ENCODE measurements at regions not wholly inside any gene's neighbourhood (a gene's known extent, or its start where the extent isn't known, plus 50 kb on each side); places are given as distances from the start of the nearest gene placed in this dataset.
"Not testable (repeated sequence)": the region's sequence is repeated elsewhere in the genome, so short reads cannot be mapped to it uniquely, and the experiment has no call there.

DNA sequence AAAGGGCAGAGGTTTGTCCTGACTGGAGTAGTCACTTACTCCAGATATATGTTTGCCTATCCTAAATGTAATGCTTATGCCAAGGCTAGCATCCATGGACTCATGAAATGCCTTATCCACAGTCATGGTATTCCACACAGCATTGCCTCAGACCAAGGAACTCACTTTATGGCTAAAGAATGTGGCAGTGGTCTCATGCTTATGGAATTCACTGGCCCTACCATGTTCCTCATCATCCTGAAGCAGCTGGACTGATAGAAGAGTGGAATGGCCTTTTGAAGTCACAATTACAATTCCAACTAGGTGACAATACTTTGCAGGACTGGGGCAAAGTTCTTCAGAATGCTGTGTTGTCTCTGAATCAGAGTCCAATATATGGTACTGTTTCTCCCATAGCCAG is 1014.8 kb downstream of the RAPGEF2 start:
- Histone ChIP-seq H4K20me1 (ENCODE audit: insufficient read depth, low read length) (no peaks in the 10 kb centered on the region), H3K9me2 (replicated peaks; ENCODE audit: insufficient read depth, low read length) (no peaks in the 10 kb centered on the region), H3K36me3 (replicated peaks; ENCODE audit: insufficient read depth, low read length) (no peaks in the 10 kb centered on the region), H3F3A (ENCODE audit: insufficient read depth, low read length) (no peaks in the 10 kb centered on the region), H3K27me3 (replicated peaks; ENCODE audit: insufficient read depth, low read length) (no peaks in the 10 kb centered on the region), H3K27ac (ENCODE audit: low read length) (no peak overlapping the region), H3K9me3 (replicated peaks; ENCODE audit: insufficient read depth, low read length) (no peaks in the 10 kb centered on the region), H3K79me2 (ENCODE audit: low read length) (no peaks in the 10 kb centered on the region), H3K4me3 (ENCODE audit: low read length) (no peak overlapping the region), H3K4me1 (ENCODE audit: low read length) (no peaks in the 10 kb centered on the region), H3K9ac (ENCODE audit: low read length) (no peak overlapping the region), H3K4me2 (ENCODE audit: low read depth, low read length) (no peak overlapping the region), H2AFZ (ENCODE audit: low read length) (no peak overlapping the region)
- DNase-seq, result no peak
- TF ChIP-seq EZH2phosphoT487 (IDR thresholded peaks at IDR 0.05; ENCODE audit: low read length) (no peak), EZH2 (optimal IDR thresholded peaks at IDR 0.05; ENCODE audit: low read depth, low read length) (no peak)
- TF ChIP-seq, protein P1, sequence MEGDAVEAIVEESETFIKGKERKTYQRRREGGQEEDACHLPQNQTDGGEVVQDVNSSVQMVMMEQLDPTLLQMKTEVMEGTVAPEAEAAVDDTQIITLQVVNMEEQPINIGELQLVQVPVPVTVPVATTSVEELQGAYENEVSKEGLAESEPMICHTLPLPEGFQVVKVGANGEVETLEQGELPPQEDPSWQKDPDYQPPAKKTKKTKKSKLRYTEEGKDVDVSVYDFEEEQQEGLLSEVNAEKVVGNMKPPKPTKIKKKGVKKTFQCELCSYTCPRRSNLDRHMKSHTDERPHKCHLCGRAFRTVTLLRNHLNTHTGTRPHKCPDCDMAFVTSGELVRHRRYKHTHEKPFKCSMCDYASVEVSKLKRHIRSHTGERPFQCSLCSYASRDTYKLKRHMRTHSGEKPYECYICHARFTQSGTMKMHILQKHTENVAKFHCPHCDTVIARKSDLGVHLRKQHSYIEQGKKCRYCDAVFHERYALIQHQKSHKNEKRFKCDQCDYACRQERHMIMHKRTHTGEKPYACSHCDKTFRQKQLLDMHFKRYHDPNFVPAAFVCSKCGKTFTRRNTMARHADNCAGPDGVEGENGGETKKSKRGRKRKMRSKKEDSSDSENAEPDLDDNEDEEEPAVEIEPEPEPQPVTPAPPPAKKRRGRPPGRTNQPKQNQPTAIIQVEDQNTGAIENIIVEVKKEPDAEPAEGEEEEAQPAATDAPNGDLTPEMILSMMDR (IDR thresholded peaks at IDR 0.05; ENCODE audit: low read length), result no peak

DNA sequence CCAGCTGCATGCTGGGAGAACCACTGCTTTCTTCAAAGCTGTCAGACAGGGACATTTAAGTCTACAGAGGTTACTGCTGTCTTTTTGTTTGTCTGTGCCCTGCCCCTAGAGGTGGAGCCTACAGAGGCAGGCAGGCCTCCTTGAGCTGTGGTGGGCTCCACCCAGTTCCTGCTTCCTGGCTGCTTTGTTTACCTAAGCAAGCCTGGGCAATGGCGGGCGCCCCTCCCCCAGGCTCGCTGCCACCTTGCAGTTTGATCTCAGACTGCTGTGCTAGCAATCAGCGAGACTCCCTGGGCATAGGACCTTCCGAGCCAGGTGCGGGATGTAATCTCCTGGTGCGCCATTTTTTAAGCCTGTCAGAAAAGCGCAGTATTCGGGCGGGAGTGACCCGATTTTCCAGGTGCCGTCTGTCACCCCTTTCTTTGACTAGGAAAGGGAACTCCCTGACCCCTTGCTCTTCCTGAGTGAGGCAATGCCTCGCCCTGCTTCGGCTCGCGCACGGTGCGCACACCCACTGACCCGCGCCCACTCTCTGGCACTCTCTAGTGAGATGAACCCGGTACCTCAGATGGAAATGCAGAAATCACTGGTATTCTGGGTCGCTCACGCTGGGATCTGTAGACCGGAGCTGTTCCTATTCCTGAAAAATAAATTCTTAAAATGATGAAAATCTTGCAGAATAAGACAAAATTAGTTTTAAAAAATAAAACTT is 1022.9 kb downstream of the RAPGEF2 start:
- not testable (repeated sequence) for H2AFZ ChIP-seq (ENCODE audit: low read length); H3K4me1 ChIP-seq (ENCODE audit: low read length); H3K79me2 ChIP-seq (ENCODE audit: low read length); H3K36me3 ChIP-seq (replicated peaks; ENCODE audit: insufficient read depth, low read length); H3K27me3 ChIP-seq (replicated peaks; ENCODE audit: insufficient read depth, low read length); H3K9me2 ChIP-seq (replicated peaks; ENCODE audit: insufficient read depth, low read length); H3F3A ChIP-seq (ENCODE audit: insufficient read depth, low read length); H3K27ac ChIP-seq (ENCODE audit: low read length); H3K9ac ChIP-seq (ENCODE audit: low read length); DNase-seq; H3K9me3 ChIP-seq (replicated peaks; ENCODE audit: insufficient read depth, low read length); H3K4me2 ChIP-seq (ENCODE audit: low read depth, low read length); H4K20me1 ChIP-seq (ENCODE audit: insufficient read depth, low read length); H3K4me3 ChIP-seq (ENCODE audit: low read length)

DNA sequence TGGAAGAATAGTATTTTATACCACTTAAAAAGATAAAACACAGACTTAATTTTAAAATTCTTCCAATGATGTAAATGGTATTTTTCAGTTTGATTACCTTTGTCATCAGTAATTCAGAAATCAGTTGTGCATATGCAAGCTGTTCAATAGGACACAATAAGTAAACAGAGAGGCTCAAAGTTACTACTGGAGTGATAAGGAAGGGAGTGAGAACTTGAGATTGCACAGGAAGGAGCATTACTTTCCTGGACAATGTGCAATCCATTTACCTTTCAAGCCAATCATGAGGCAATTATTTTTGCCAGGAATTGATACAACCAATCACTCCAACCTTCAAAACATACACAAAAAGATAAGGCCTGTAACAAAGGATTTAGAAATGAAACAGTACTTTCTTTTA is 1024.3 kb downstream of the RAPGEF2 start:
- H3K9me2 ChIP-seq (replicated peaks; ENCODE audit: insufficient read depth, low read length), result no peaks in the 10 kb centered on the region
- no peaks in the 10 kb centered on the region for H3K9me3 ChIP-seq (replicated peaks; ENCODE audit: insufficient read depth, low read length)
- DNase-seq, result no peak
- no peak overlapping the region for H3K4me2 ChIP-seq (ENCODE audit: low read depth, low read length)
- H3K27ac ChIP-seq (ENCODE audit: low read length), result no peak overlapping the region
- H4K20me1 ChIP-seq (ENCODE audit: insufficient read depth, low read length), result no peaks in the 10 kb centered on the region
- H3K79me2 ChIP-seq (ENCODE audit: low read length), result no peaks in the 10 kb centered on the region
- H3K36me3 ChIP-seq (replicated peaks; ENCODE audit: insufficient read depth, low read length), result no peaks in the 10 kb centered on the region
- no peaks in the 10 kb centered on the region for H3K27me3 ChIP-seq (replicated peaks; ENCODE audit: insufficient read depth, low read length)
- H3K4me1 ChIP-seq (ENCODE audit: low read length), result no peaks in the 10 kb centered on the region
- no peaks in the 10 kb centered on the region for H3F3A ChIP-seq (ENCODE audit: insufficient read depth, low read length)
- H3K9ac ChIP-seq (ENCODE audit: low read length), result no peak overlapping the region
- TF ChIP-seq, protein P1 (IDR thresholded peaks at IDR 0.05; ENCODE audit: low read length), result no peak
- TF ChIP-seq EZH2 (optimal IDR thresholded peaks at IDR 0.05; ENCODE audit: low read depth, low read length) (no peak), EZH2phosphoT487 (IDR thresholded peaks at IDR 0.05; ENCODE audit: low read length) (no peak)
- no peak overlapping the region for H2AFZ ChIP-seq (ENCODE audit: low read length)
- H3K4me3 ChIP-seq (ENCODE audit: low read length), result no peak overlapping the region

DNA sequence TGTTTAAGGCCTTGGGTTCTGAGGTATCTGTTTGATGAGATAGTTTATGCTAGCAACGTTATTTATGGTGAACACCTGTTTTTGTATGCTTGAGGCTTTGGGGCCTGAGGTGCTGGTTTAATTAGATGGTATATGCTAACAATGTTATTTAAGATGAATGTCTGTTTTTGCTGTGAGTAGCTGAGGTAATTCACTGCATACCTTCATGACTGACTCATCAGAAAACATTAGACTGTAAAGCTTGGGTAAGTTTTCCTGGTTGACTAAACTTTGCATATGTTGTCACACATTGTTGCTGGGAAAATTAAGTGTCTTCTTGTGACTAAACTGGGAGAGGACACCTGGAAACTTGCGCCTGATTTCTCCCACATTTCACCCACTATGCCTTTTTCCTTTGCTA is 1026.6 kb downstream of the RAPGEF2 start:
- Histone ChIP-seq H3K4me2 (ENCODE audit: low read depth, low read length) (no peak overlapping the region), H3F3A (ENCODE audit: insufficient read depth, low read length) (no peaks in the 10 kb centered on the region), H4K20me1 (ENCODE audit: insufficient read depth, low read length) (no peaks in the 10 kb centered on the region), H2AFZ (ENCODE audit: low read length) (no peak overlapping the region), H3K36me3 (replicated peaks; ENCODE audit: insufficient read depth, low read length) (no peaks in the 10 kb centered on the region), H3K9me3 (replicated peaks; ENCODE audit: insufficient read depth, low read length) (no peaks in the 10 kb centered on the region), H3K27me3 (replicated peaks; ENCODE audit: insufficient read depth, low read length) (no peaks in the 10 kb centered on the region), H3K79me2 (ENCODE audit: low read length) (no peaks in the 10 kb centered on the region), H3K27ac (ENCODE audit: low read length) (no peak overlapping the region), H3K9ac (ENCODE audit: low read length) (no peak overlapping the region), H3K9me2 (replicated peaks; ENCODE audit: insufficient read depth, low read length) (no peaks in the 10 kb centered on the region), H3K4me1 (ENCODE audit: low read length) (no peaks in the 10 kb centered on the region), H3K4me3 (ENCODE audit: low read length) (no peak overlapping the region)
- TF ChIP-seq, protein P1 (IDR thresholded peaks at IDR 0.05; ENCODE audit: low read length), result no peak
- TF ChIP-seq EZH2 (optimal IDR thresholded peaks at IDR 0.05; ENCODE audit: low read depth, low read length), result no peak
- TF ChIP-seq EZH2phosphoT487 (IDR thresholded peaks at IDR 0.05; ENCODE audit: low read length), result no peak
- DNase-seq, result no peak

Data from MM.1S (cell line).